ENCODE measurements at regions not wholly inside any gene's neighbourhood (a gene's known extent, or its start where the extent isn't known, plus 50 kb on each side); places are given as distances from the start of the nearest gene placed in this dataset.

GRCh38 chr2:111662039-111662770, 221.8 kb downstream of the ANAPC1 start:
- peak; percentile 11 to 24 for ATAC-seq (replicated peaks in 1 of 2)
- H3K4me3 Mint-ChIP-seq, result no peak overlapping the region
- H3K9me3 Mint-ChIP-seq, result no peaks in the 10 kb centered on the region
- H3K27ac Mint-ChIP-seq, result no peak overlapping the region
- DNase-seq, result no peak
- no peaks in the 10 kb centered on the region for H3K36me3 Mint-ChIP-seq (ENCODE audit: insufficient read depth in 2 of 2)
- peaks cover 17% of the 10 kb centered on the region for H3K27me3 Mint-ChIP-seq (ENCODE audit: low read depth)
- peaks cover 15% of the 10 kb centered on the region for H3K4me1 Mint-ChIP-seq (ENCODE audit: low read depth)

- Mint-ChIP-seq H3K4me3 (peak overlapping the region; percentile 62), H3K4me1 (ENCODE audit: low read depth) (peaks cover 15% of the 10 kb centered on the region), H3K27me3 (ENCODE audit: low read depth) (peaks cover 13% of the 10 kb centered on the region)
These were observed 221.1 kb downstream of the ANAPC1 start for GRCh38 chr2:111662771-111663470.

GRCh38 chr2:111663471-111664274, 220.3 kb downstream of the ANAPC1 start:
- Mint-ChIP-seq H3K9me3 (no peaks in the 10 kb centered on the region), H3K36me3 (ENCODE audit: insufficient read depth in 2 of 2) (no peaks in the 10 kb centered on the region), H3K4me3 (no peak overlapping the region), H3K27me3 (ENCODE audit: low read depth) (peaks cover 13% of the 10 kb centered on the region), H3K27ac (no peak overlapping the region), H3K4me1 (ENCODE audit: low read depth) (peaks cover 15% of the 10 kb centered on the region)
- no peak for ATAC-seq (replicated peaks in 1 of 2)
- DNase-seq, result no peak

More at GRCh38 chr2:111662771-111663470, 221.1 kb downstream of the ANAPC1 start:
- Mint-ChIP-seq H3K36me3 (ENCODE audit: insufficient read depth in 2 of 2) (no peaks in the 10 kb centered on the region), H3K27ac (no peak overlapping the region), H3K9me3 (no peaks in the 10 kb centered on the region)
- peak; percentile 93 to 96 for ATAC-seq (replicated peaks in 1 of 2)
- peak; percentile 65 to 69 for DNase-seq

- H3K9me3 Mint-ChIP-seq, result no peaks in the 10 kb centered on the region
- peaks cover 15% of the 10 kb centered on the region for H3K4me1 Mint-ChIP-seq (ENCODE audit: low read depth)
- H3K27ac Mint-ChIP-seq, result no peak overlapping the region
- H3K27me3 Mint-ChIP-seq (ENCODE audit: low read depth), result peaks cover 13% of the 10 kb centered on the region
- H3K4me3 Mint-ChIP-seq, result no peak overlapping the region
- DNase-seq (no peak), ATAC-seq (replicated peaks in 1 of 2) (no peak)
- no peaks in the 10 kb centered on the region for H3K36me3 Mint-ChIP-seq (ENCODE audit: insufficient read depth in 2 of 2)
These were observed 219.6 kb downstream of the ANAPC1 start for GRCh38 chr2:111664275-111664850.

GRCh38 chr2:111665011-111665410, 219.0 kb downstream of the ANAPC1 start:
- H3K4me1 Mint-ChIP-seq (ENCODE audit: low read depth), result peaks cover 15% of the 10 kb centered on the region
- H3K27ac Mint-ChIP-seq, result no peak overlapping the region
- no peaks in the 10 kb centered on the region for H3K9me3 Mint-ChIP-seq
- ATAC-seq (replicated peaks in 1 of 2), result no peak
- no peak for DNase-seq
- H3K27me3 Mint-ChIP-seq (ENCODE audit: low read depth), result peaks cover 13% of the 10 kb centered on the region
- H3K36me3 Mint-ChIP-seq (ENCODE audit: insufficient read depth in 2 of 2), result no peaks in the 10 kb centered on the region
- H3K4me3 Mint-ChIP-seq, result no peak overlapping the region

- H3K27me3 Mint-ChIP-seq (ENCODE audit: low read depth), result peaks cover 13% of the 10 kb centered on the region
- no peak for DNase-seq
- ATAC-seq (replicated peaks in 1 of 2), result no peak
- H3K9me3 Mint-ChIP-seq, result no peaks in the 10 kb centered on the region
- H3K4me1 Mint-ChIP-seq (ENCODE audit: low read depth), result peaks cover 15% of the 10 kb centered on the region
- no peak overlapping the region for H3K27ac Mint-ChIP-seq
- no peaks in the 10 kb centered on the region for H3K36me3 Mint-ChIP-seq (ENCODE audit: insufficient read depth in 2 of 2)
- no peak overlapping the region for H3K4me3 Mint-ChIP-seq
These were observed 218.4 kb downstream of the ANAPC1 start for GRCh38 chr2:111665551-111666116.

- DNase-seq (peak in 1 of 2 donors; percentile 27), ATAC-seq (replicated peaks in 1 of 2) (peak; percentile 30 to 57)
- no peaks in the 10 kb centered on the region for H3K36me3 Mint-ChIP-seq (ENCODE audit: insufficient read depth in 2 of 2)
- H3K9me3 Mint-ChIP-seq, result no peaks in the 10 kb centered on the region
- H3K27me3 Mint-ChIP-seq (ENCODE audit: low read depth), result peaks cover 13% of the 10 kb centered on the region
- H3K4me3 Mint-ChIP-seq, result no peak overlapping the region
- no peak overlapping the region for H3K27ac Mint-ChIP-seq
- peaks cover 15% of the 10 kb centered on the region for H3K4me1 Mint-ChIP-seq (ENCODE audit: low read depth)
These were observed 217.8 kb downstream of the ANAPC1 start for GRCh38 chr2:111666160-111666559.

- Mint-ChIP-seq H3K4me3 (no peak overlapping the region), H3K27ac (no peak overlapping the region)
These were observed 217.0 kb downstream of the ANAPC1 start for GRCh38 chr2:111667001-111667400.

GRCh38 chr2:111667542-111668273, 216.3 kb downstream of the ANAPC1 start:
- no peaks in the 10 kb centered on the region for H3K36me3 Mint-ChIP-seq (ENCODE audit: insufficient read depth in 2 of 2)
- no peaks in the 10 kb centered on the region for H3K9me3 Mint-ChIP-seq
- ATAC-seq (replicated peaks in 1 of 2) (no peak), DNase-seq (no peak)
- peaks cover 9% of the 10 kb centered on the region for H3K27me3 Mint-ChIP-seq (ENCODE audit: low read depth)
- peaks cover 8% of the 10 kb centered on the region for H3K4me1 Mint-ChIP-seq (ENCODE audit: low read depth)
- H3K27ac Mint-ChIP-seq, result no peak overlapping the region
- no peak overlapping the region for H3K4me3 Mint-ChIP-seq

More at GRCh38 chr2:111667001-111667400, 217.0 kb downstream of the ANAPC1 start:
- Mint-ChIP-seq H3K4me1 (ENCODE audit: low read depth) (peaks cover 15% of the 10 kb centered on the region), H3K9me3 (no peaks in the 10 kb centered on the region), H3K27me3 (ENCODE audit: low read depth) (peaks cover 9% of the 10 kb centered on the region), H3K36me3 (ENCODE audit: insufficient read depth in 2 of 2) (no peaks in the 10 kb centered on the region)
- ATAC-seq (replicated peaks in 1 of 2) (no peak), DNase-seq (no peak)

- peaks cover 3% of the 10 kb centered on the region for H3K4me1 Mint-ChIP-seq (ENCODE audit: low read depth)
- H3K27me3 Mint-ChIP-seq (ENCODE audit: low read depth), result peaks cover 9% of the 10 kb centered on the region
- H3K9me3 Mint-ChIP-seq, result no peaks in the 10 kb centered on the region
- H3K4me3 Mint-ChIP-seq, result no peak overlapping the region
- ATAC-seq (replicated peaks in 1 of 2) (no peak), DNase-seq (no peak)
- H3K27ac Mint-ChIP-seq, result no peak overlapping the region
- no peaks in the 10 kb centered on the region for H3K36me3 Mint-ChIP-seq (ENCODE audit: insufficient read depth in 2 of 2)
These were observed 215.7 kb downstream of the ANAPC1 start for GRCh38 chr2:111668274-111668616.

- Mint-ChIP-seq H3K4me3 (no peak overlapping the region), H3K27ac (no peak overlapping the region), H3K36me3 (ENCODE audit: insufficient read depth in 2 of 2) (no peaks in the 10 kb centered on the region), H3K27me3 (ENCODE audit: low read depth) (peaks cover 9% of the 10 kb centered on the region), H3K9me3 (no peaks in the 10 kb centered on the region), H3K4me1 (ENCODE audit: low read depth) (no peaks in the 10 kb centered on the region)
- DNase-seq, result no peak
- peak; percentile 36 to 49 for ATAC-seq (replicated peaks in 1 of 2)
These were observed 215.3 kb downstream of the ANAPC1 start for GRCh38 chr2:111668741-111669140.

Measured in activated T-cell treated with anti-CD3 and anti-CD28 coated beads, Interleukin-2, amount 50 U/mL, for 72 hours (primary cell).